ENCODE measurements at regions not wholly inside any gene's neighbourhood (a gene's known extent, or its start where the extent isn't known, plus 50 kb on each side); places are given as distances from the start of the nearest gene placed in this dataset.
"Not testable (repeated sequence)": the region's sequence is repeated elsewhere in the genome, so short reads cannot be mapped to it uniquely, and the experiment has no call there.

DNA sequence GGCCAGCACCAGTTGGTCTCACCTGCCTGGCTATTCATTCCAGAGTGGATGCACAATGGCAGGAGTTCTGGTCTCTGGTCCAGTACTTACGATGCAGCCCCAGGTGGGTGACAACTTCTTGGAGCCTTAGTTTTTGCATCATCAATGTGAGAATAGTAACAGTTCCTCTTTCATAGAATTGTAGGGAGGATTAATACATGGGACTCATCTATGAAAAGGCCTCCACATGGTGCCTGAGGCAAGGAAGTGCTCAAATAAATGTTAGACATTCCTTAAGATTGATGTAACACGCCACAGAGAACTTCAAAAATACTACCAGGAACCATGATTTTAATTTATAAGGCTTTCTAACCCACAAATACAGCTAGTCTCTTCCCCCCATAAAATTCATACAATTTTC, 120.1 kb upstream of the CHST15 start:
- no peak for DNase-seq (ENCODE audit: low spot score)

- no peak for DNase-seq (ENCODE audit: low spot score)
These were observed 119.3 kb upstream of the CHST15 start for GRCh38 chr10:124212702-124213101.

DNA sequence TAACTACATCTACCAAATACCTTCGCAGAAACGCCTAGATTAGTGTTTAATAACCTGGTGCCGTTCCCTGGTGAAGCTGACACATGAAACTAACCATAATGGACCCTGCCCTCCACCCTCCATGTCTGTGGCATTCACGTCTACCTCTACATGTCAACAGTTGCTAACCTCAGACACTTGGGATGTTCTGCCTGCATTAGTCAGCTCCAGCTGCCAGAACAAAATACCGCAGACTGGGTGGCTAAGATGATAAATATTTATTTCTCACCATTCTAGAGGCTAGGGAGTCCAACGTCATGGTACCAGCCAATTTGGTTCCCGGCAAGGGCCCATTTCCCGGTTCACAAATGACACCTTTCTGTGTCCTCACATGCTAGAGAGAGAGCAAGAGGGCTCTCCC, 118.5 kb upstream of the CHST15 start:
- DNase-seq (ENCODE audit: low spot score) = no peak

GRCh38 chr10:124210263-124210662, 116.9 kb upstream of the CHST15 start:
- DNase-seq (ENCODE audit: low spot score) = no peak

GRCh38 chr10:124207391-124207790, 114.0 kb upstream of the CHST15 start:
- DNase-seq (ENCODE audit: low spot score) = no peak

DNA sequence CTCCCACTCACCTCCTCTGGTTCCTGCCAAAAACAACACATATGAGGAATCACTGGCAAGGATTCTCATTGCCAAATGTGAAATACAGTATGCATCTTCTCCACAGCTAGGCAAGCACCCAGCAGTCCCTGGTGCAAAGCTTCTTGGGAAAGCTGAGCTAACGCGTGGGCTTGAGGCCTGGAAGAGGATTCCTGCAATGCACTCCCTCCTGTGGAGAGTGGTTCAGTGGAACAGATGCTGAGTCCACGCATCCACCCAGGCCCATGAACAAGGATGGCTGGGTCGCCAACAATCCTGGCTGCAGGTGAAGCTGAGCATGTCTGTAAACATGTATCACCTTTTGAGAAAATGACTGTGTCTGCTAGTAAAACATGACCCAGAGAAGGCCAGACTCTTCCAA, 113.2 kb upstream of the CHST15 start:
- no peak for DNase-seq (ENCODE audit: low spot score)

- DNase-seq (ENCODE audit: low spot score) = no peak
These were observed 112.0 kb upstream of the CHST15 start for GRCh38 chr10:124205432-124205831.

DNA sequence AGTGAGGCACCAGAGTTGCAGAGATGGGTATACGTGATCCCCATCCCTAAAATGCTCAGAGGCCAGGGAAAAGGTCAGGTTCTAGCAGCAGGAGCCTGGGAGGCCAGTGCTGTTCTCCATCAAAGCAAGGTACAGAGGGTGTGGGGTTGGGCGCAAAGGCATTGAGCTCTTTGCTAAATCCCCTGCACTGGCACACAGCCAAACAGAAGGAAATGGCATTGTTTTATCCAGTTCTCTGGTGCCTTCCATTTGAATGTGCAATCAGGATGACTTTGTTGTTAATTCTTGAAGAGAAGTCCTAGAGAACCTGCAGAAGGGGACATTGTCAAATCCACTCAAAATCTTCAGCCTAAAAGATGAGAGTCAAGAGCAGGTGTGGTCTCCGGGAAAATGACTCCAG, 111.3 kb upstream of the CHST15 start:
- DNase-seq (ENCODE audit: low spot score) = no peak

GRCh38 chr10:124200011-124200410, 106.6 kb upstream of the CHST15 start:
- no peak for DNase-seq (ENCODE audit: low spot score)

- no peak for DNase-seq (ENCODE audit: low spot score)
These were observed 105.5 kb upstream of the CHST15 start for GRCh38 chr10:124198871-124199270.

- DNase-seq (ENCODE audit: low spot score) = no peak
These were observed 104.7 kb upstream of the CHST15 start for GRCh38 chr10:124198125-124198501.

- no peak for DNase-seq (ENCODE audit: low spot score)
These were observed 104.2 kb upstream of the CHST15 start for GRCh38 chr10:124197371-124198124.

GRCh38 chr10:124196659-124197058, 103.3 kb upstream of the CHST15 start:
- DNase-seq (ENCODE audit: low spot score) = no peak

- no peak for DNase-seq (ENCODE audit: low spot score)
These were observed 100.9 kb upstream of the CHST15 start for GRCh38 chr10:124194199-124194824.

GRCh38 chr10:124193309-124193696, 99.9 kb upstream of the CHST15 start:
- DNase-seq (ENCODE audit: low spot score) = no peak

- not testable (repeated sequence) for DNase-seq (ENCODE audit: low spot score)
These were observed 99.4 kb upstream of the CHST15 start for GRCh38 chr10:124192664-124193308.

- DNase-seq (ENCODE audit: low spot score) = not testable (repeated sequence)
These were observed 97.1 kb upstream of the CHST15 start for GRCh38 chr10:124190476-124190875.

- no peak for DNase-seq (ENCODE audit: low spot score)
These were observed 93.6 kb upstream of the CHST15 start for GRCh38 chr10:124186956-124187355.

DNA sequence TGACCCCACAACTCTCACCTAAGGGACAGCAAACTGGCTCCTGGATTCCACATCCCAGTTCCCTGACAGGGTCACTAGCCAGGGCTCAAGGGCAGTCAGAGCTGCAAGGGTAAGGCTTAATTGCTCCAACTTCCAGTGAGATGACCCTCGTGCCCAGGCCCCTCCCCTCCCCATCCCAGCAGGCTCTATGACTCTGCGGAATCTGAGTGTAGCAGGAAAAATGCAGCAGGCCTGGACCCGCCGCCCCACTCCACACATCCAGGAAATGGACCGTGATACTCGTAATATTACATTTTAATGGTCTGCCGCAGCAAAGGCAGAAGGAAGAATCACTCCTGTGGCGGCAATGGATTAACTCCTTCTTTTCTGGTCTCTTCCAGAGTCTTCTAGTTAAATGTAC, 91.7 kb upstream of the CHST15 start:
- DNase-seq (ENCODE audit: low spot score) = peak; percentile 10

DNA sequence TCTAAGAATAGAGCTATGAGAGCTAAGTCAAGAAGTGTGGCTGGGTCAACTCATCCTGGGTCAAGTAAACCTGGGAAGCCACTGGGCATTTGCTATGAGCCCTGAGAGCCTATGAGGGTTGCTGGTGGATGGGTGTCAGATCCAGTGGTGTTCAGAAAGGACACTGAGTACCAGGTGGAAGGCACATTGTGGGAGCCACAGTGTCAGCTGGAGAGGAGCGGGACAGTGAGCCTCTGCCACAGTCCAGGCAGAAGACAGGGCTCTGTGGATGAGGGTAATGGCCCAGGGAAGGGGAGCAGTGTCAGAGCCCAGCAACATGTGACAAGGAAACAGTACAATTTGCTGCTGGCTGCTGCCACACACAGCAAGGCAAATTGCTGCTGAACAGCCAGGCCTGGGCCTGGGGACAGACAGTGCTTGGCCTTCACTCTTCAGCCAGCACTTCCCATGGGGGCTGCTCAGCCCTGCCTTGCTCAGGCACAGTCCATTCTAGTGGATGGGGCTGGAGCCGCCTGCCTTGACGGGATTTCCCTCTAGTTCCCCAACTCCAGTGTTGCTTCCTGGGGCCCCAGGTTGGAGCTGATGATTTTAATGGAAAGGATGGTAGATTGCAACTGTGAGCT, 90.9 kb upstream of the CHST15 start:
- no peak for DNase-seq (ENCODE audit: low spot score)

GRCh38 chr10:124183617-124184016, 90.2 kb upstream of the CHST15 start:
- DNase-seq (ENCODE audit: low spot score) = no peak

GRCh38 chr10:124182088-124182541, 88.7 kb upstream of the CHST15 start:
- no peak for DNase-seq (ENCODE audit: low spot score)

DNA sequence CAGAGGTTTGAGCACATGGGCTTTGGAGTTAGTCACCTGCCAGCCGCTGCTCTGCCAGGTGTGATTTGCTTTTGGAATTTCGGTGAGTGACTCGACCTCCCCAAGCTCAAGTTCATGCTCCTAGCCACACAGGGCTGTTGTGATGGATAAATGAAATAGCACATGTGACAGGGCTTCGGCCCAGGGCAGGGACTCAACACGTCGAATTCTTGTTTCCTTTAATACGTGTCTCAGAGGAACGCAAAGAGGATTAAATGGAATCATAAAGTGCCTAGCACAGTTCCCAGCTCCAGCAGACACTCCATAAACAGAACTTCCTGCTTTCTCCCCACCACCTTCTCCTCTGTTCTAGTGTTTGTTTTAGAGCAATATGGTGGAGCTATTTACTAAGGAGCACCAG, 88.3 kb upstream of the CHST15 start:
- no peak for DNase-seq (ENCODE audit: low spot score)
